HG03097 (cell line): ENCODE measurements at regions not wholly inside any gene's neighbourhood (a gene's known extent, or its start where the extent isn't known, plus 50 kb on each side); places are given as distances from the start of the nearest gene placed in this dataset.
A peak's percentile ranks its signal among the peaks of the same experiment; 100 is the strongest.
"Not testable (repeated sequence)": the region's sequence is repeated elsewhere in the genome, so short reads cannot be mapped to it uniquely, and the experiment has no call there.

Experiments
- ATAC-seq: cut with Tn5 transposase; IDR thresholded peaks from one replicate; pipeline ENCODE4 v1.9.1; 2021; ENCODE audit not compliant: unreplicated experiment, low FRiP score

DNA sequence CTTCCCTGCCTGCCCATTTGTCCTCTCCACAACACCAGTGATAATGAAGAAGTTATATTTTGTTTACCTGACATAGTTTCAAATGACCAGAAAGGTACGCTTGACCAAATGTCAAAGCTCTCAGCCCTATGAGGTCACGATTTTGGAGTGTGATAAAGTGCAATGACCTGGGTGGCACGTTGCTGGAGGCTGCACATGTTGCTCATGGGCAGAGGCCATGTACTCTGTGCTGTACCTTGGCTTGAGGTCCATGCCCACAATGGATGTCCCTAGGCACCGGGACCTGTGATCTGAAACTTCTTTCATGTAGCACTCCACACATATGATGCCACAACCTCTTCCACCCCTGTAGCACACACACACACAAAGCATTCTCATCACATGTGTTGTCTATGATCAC lies 164.0 kb upstream of the HEY2 start:
- ATAC-seq = no peak

DNA sequence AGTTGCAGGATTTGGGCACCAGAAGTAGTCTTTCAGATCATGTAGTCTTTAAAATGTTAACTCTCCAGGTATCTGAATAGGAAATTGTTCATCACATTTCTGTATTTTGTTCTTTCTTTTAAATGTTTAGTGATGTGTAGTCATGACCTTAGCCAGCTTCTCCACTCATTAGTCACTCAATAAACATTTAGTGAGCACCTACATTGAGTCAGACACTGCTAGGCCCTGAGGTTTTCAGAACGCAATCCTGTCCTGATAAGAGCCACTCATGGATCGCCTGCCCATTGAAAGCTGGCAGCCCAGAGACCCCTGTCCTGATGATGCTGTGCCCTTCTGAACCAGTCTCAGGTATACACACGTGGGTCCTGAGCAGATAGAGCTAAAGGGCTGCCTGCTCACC lies 163.4 kb upstream of the HEY2 start:
- ATAC-seq = no peak

- ATAC-seq = no peak
These were observed 162.8 kb upstream of the HEY2 start for GRCh38 chr6:125586605-125587004.

- ATAC-seq = no peak
These were observed 161.5 kb upstream of the HEY2 start for GRCh38 chr6:125587666-125588632.

DNA sequence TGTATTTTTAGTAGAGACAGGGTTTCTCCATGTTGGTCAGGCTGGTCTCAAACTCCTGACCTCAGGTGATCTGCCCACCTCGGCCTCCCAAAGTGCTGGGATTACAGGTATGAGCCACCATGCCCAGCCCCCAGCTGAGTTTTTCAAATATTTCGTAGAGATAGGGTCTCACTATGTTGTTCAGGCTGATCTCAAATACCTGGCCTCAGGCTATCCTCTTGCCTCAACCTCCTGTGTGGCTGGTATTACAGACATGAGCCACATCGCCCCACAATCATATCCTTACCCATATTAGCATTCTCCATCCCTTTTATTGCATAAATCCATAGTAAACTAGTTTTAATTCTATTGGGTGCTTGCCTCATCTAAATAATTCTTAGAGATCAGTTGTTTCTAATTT lies 157.6 kb upstream of the HEY2 start:
- ATAC-seq = not testable (repeated sequence)

DNA sequence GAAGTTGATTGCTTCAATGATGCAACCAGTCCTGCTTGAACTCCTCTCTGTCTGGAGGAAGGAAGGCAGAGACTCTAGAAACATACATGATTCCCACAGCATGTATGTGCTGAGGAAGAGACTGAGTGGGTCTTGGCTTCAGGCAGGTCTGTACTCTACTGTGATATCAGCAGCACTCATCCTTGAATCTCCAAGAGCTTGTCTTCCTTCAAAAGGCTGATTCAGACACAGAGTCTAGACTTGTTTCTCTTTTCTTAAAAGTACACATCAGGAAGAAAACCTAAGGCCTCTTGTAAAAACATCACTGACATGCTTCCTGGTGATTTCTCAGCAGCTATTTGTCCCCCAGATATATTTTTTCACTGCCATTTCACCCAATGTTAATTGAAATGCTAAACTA lies 155.7 kb upstream of the HEY2 start:
- ATAC-seq = no peak

DNA sequence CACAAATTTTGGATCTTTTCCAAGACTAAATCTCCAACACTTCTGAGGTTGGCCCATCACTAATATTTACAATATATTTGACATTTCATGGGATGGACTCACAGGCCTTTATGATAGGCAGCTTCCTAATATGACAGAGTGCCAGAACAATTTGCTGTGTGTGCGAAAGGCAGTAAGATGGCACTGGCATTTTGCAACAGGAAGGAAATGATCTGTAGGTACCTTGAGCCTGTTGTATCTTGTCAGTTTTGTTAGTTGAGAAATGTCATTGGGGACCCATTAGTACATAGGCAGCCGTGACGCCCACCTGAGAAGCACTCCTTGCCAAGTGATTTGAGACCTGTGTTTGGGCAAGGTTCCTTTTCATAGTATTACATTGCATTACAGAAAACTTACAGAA lies 153.4 kb upstream of the HEY2 start:
- ATAC-seq = no peak

GRCh38 chr6:125597411-125598253 lies 151.8 kb upstream of the HEY2 start:
- peak; percentile 80 for ATAC-seq

DNA sequence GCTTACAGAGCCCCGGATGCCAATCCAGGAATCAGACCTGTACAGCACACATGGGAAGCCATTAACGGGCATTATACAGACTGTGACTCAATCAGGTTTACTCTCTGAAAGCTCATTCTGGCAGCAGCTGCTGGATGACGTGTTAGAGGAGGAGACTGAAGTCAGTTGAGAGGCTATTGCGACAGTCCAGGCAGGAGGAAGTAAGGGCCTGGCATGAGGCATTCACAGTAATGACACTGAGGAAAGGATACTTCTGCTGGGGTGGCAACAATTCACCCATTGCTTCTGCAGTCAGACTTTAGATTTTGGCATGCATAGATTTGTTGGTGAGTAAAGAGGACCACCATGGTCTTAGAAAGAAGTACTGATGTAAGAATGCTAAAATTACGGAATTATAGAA lies 151.0 kb upstream of the HEY2 start:
- no peak for ATAC-seq

GRCh38 chr6:125604257-125604656 lies 145.2 kb upstream of the HEY2 start:
- no peak for ATAC-seq

GRCh38 chr6:125611573-125612344 lies 137.7 kb upstream of the HEY2 start:
- no peak for ATAC-seq

DNA sequence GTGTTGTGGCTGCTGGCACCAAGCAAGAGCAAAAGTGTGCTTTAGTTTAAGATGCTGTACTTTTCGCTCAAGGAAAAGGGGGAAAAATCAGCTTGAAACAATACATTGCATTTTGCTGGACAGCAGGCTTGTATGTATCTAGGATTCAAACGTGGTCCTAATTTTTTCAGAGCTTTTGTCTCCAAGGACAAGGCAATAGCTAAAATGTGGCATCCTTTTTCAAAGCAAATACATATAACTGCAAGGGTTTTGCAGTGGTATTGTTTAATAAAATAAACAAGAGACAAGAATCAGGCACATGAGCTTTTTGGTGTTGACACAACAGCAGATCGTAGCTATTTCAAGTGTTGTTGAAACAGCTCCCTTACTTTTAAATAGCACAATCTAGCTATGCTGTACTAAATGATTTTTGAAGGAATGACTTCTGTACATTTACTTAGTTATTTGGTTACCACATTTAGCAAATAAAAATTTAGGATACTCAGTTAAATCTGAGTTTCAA lies 137.0 kb upstream of the HEY2 start:
- no peak for ATAC-seq

- ATAC-seq = no peak
These were observed 130.8 kb upstream of the HEY2 start for GRCh38 chr6:125618629-125619028.

GRCh38 chr6:125623085-125623484 lies 126.3 kb upstream of the HEY2 start:
- ATAC-seq = no peak

GRCh38 chr6:125631165-125631564 lies 118.3 kb upstream of the HEY2 start:
- no peak for ATAC-seq

- not testable (repeated sequence) for ATAC-seq
These were observed 113.4 kb upstream of the HEY2 start for GRCh38 chr6:125636011-125636410.

GRCh38 chr6:125636671-125637070 lies 112.8 kb upstream of the HEY2 start:
- ATAC-seq = no peak

DNA sequence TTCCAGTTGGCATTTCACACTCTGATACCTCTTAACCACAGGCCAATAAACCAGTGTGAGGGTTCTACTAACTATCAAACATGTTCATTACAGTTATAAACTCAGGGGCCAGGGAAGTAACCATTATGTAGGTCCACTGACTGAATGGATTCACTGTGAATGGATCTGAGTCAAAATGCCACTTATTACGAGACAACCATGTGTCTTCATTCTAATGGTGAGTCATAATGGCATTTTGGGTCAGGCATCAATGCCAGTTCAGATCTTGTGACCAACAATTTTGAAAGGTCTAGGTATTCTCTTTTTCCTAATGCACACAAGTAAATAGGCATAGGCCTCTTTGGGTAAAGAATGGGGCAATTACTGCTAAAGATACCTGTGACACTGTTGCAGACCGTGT lies 112.2 kb upstream of the HEY2 start:
- no peak for ATAC-seq

DNA sequence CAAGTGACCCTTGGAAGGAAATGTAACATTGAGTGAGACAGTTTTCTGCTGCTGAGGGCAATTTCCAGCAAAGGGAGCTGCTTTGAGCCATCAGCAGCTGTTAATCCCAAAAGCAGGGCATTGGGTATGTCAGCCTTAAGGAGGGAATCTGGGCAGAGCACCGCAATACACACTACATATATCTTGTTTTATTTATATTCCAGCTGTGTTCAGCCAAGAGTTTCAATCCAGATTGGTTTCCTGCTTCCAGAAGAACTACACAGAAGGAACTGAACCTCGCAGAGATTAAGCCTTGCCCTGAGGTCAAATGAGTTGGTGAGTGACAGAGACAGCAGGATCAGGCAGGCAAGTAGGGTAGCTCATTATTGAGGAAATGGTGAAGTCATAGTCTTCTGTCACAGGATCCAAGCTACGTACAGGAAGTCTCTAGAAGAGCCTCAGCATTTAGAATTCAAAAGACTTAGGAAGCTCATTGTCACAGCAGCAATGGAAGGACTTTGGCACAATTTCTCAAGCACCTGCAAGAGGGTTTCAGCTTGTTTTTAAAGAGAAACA lies 109.9 kb upstream of the HEY2 start:
- no peak for ATAC-seq

DNA sequence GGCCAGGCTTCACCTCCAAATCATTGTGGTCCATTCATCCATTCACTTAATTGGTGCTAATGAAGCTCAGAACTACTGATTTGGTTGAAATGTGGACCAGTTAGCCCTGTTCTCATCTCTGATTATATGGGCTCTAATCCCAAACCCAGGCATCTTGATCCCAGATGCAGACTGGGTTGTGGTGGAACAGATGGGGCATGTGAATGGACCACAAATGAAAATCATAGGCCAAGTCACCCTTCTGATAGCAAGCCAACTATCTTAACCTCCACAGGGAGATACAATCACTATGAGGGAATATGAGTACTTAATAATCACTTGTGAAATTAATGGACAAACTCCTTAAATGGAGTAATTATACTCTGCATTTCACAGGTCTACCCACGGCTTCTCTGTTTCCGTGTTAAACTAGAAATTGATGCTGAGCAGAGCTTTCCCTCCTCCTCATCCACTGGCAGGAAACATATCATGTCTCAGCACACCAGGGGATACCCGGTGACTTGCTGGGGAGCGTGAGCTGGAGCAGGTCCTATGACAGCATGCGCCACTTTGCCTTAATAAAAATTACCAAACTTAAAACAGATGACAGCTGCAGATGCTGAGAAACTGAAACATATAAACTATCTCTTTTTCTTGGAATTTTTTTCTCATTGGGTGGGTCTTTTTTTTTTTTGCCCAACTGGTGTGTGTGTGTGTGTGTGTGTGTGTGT lies 108.8 kb upstream of the HEY2 start:
- no peak for ATAC-seq
